ENCODE measurements at regions not wholly inside any gene's neighbourhood (a gene's known extent, or its start where the extent isn't known, plus 50 kb on each side); places are given as distances from the start of the nearest gene placed in this dataset.
A peak's percentile ranks its signal among the peaks of the same experiment; 100 is the strongest.

GRCh38 chr7:118615-119391 is 73.6 kb upstream of the FAM20C start:
- no peak for DNase-seq

- DNase-seq = peak in 12 of 56 donors; percentile 10 to 60 (median 28)
Measured at GRCh38 chr7:119392-120163, 72.8 kb upstream of the FAM20C start.

- no peak for DNase-seq
Measured at GRCh38 chr7:120164-120991, 72.0 kb upstream of the FAM20C start.

- DNase-seq = no peak
Measured at GRCh38 chr7:121002-121785, 71.2 kb upstream of the FAM20C start.

- no peak for DNase-seq
Measured at GRCh38 chr7:123237-123636, 69.1 kb upstream of the FAM20C start.

GRCh38 chr7:124130-124949 is 68.0 kb upstream of the FAM20C start:
- no peak for DNase-seq

- DNase-seq = no peak
Measured at GRCh38 chr7:125061-125475, 67.3 kb upstream of the FAM20C start.

GRCh38 chr7:125661-126060 is 66.7 kb upstream of the FAM20C start:
- no peak for DNase-seq

GRCh38 chr7:126368-126767 is 66.0 kb upstream of the FAM20C start:
- no peak for DNase-seq

GRCh38 chr7:127064-127598 is 65.2 kb upstream of the FAM20C start:
- DNase-seq = no peak

- no peak for DNase-seq
Measured at GRCh38 chr7:128171-129080, 63.9 kb upstream of the FAM20C start.

GRCh38 chr7:129366-130221 is 62.8 kb upstream of the FAM20C start:
- peak in 33 of 56 donors; percentile 15 to 76 (median 46) for DNase-seq

GRCh38 chr7:130222-130572 is 62.2 kb upstream of the FAM20C start:
- no peak for DNase-seq

- DNase-seq = peak in 1 of 56 donors; percentile 50
Measured at GRCh38 chr7:130875-131780, 61.2 kb upstream of the FAM20C start.

GRCh38 chr7:131781-132482 is 60.4 kb upstream of the FAM20C start:
- DNase-seq = peak in 28 of 56 donors; percentile 11 to 69 (median 46)

GRCh38 chr7:132899-133298 is 59.5 kb upstream of the FAM20C start:
- no peak for DNase-seq

Data from amygdala (tissue), 56 donors.